Spleen (tissue), 7 donors: ENCODE measurements at regions not wholly inside any gene's neighbourhood (a gene's known extent, or its start where the extent isn't known, plus 50 kb on each side); places are given as distances from the start of the nearest gene placed in this dataset.

Source experiments
- POLR2A ChIP-seq, 3 donors: fragments of 450-650 bp; IDR thresholded peaks; one replicate each; pipeline ENCODE4 v1.5.1; 2017; ENCODE audit warnings: antibody characterized with exemption in 3 of 3, mild to moderate bottlenecking in 1 of 3
- POLR2AphosphoS5 ChIP-seq, 3 donors: sonication (generic); formaldehyde crosslinking; IDR thresholded peaks; one replicate each; pipeline ENCODE4 v1.5.1; 2017; ENCODE audit warnings: antibody characterized with exemption in 3 of 3
- TF ChIP-seq, protein P1 (sequence below), 11 experiments: fragments of 200-600 bp in 7 of 11; fragments of 450-650 bp in 4 of 11; sonication (generic) in 4 of 11; IDR thresholded peaks in 8 of 11; conservative IDR thresholded peaks in 3 of 11; 1 replicate in 7 of 11; 2 replicates in 4 of 11; pipeline versions ENCODE4 v1.4.0 to v1.8.0; 2016 to 2021; ENCODE audit warnings: antibody characterized with exemption in 11 of 11, inconsistent platforms in 4 of 11, mild to moderate bottlenecking in 1 of 11
- donor health status: DM: no; HTN: no; CAD: no; lungs with moderate emphysema.
- donor health status: DM: no; HTN: no; CAD: no.
- donor health status: DM: no; HTN: no; CAD: no.

DNA sequence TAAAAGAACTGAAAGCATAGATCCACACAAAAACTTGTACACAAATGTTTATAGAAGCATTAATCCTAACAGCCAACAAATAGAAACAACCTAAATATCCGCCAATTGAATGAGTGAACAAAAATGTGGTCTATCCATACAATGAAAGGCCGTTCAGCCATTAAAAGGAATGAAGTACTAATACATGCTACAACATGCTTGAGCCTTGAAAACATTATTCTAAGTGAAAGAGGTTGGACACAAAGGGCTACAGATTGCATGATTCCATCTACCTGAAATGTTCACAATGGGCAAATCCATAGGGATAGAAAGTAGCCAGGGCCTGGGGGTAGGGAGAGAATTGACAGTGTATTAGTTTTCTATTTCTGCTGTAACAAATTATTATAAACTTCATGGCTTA is 169.2 kb downstream of the SPCS3 start:
- TF ChIP-seq POLR2A (IDR thresholded peaks at IDR 0.05), result no peak
- TF ChIP-seq POLR2AphosphoS5 (IDR thresholded peaks at IDR 0.05), result no peak
- TF ChIP-seq, protein P1, sequence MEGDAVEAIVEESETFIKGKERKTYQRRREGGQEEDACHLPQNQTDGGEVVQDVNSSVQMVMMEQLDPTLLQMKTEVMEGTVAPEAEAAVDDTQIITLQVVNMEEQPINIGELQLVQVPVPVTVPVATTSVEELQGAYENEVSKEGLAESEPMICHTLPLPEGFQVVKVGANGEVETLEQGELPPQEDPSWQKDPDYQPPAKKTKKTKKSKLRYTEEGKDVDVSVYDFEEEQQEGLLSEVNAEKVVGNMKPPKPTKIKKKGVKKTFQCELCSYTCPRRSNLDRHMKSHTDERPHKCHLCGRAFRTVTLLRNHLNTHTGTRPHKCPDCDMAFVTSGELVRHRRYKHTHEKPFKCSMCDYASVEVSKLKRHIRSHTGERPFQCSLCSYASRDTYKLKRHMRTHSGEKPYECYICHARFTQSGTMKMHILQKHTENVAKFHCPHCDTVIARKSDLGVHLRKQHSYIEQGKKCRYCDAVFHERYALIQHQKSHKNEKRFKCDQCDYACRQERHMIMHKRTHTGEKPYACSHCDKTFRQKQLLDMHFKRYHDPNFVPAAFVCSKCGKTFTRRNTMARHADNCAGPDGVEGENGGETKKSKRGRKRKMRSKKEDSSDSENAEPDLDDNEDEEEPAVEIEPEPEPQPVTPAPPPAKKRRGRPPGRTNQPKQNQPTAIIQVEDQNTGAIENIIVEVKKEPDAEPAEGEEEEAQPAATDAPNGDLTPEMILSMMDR (IDR thresholded peaks at IDR 0.05 in 8 of 11, conservative IDR thresholded peaks at IDR 0.05 in 3 of 11), result no peak
